ENCODE measurements at regions not wholly inside any gene's neighbourhood (a gene's known extent, or its start where the extent isn't known, plus 50 kb on each side); places are given as distances from the start of the nearest gene placed in this dataset.
A peak's percentile ranks its signal among the peaks of the same experiment; 100 is the strongest.

GRCh38 chr1:109823543-109824348 is 60.0 kb upstream of the EPS8L3 start (continued):
- TF ChIP-seq NCOA2 (CRISPR knock-in tag; IDR thresholded peaks at IDR 0.05) (peak; percentile 28; the same call in 1 of the 2 replicates), ZMYM4 (CRISPR knock-in tag; IDR thresholded peaks at IDR 0.05) (peak; percentile 61; the same call in 1 of the 2 replicates), ZNF543 (CRISPR knock-in tag; IDR thresholded peaks at IDR 0.05) (no peak), HNF4A (CRISPR knock-in tag; IDR thresholded peaks at IDR 0.05) (peak; percentile 95), NFE2L2 (IDR thresholded peaks at IDR 0.05; ENCODE audit: low read length) (peak; percentile 99), XRCC5 (optimal IDR thresholded peaks at IDR 0.05; ENCODE audit: low read length) (peak; percentile 64), STAG1 (CRISPR knock-in tag; IDR thresholded peaks at IDR 0.05) (peak; percentile 54), HOXD1 (CRISPR knock-in tag; IDR thresholded peaks at IDR 0.05) (no peak), HOMEZ (CRISPR knock-in tag; IDR thresholded peaks at IDR 0.05; ENCODE audit: low read depth) (peak; percentile 45; the same call in 1 of the 2 replicates), ZNF562 (CRISPR knock-in tag; IDR thresholded peaks at IDR 0.05; ENCODE audit: borderline replicate concordance) (no peak), KDM4B (CRISPR knock-in tag; IDR thresholded peaks at IDR 0.05) (peak; percentile 52; the same call in 1 of the 2 replicates), ZNF331 (CRISPR knock-in tag; IDR thresholded peaks at IDR 0.05) (0 out of 2 replicates have a peak, but pooled peaks have one; percentile 28), ZNF580 (CRISPR knock-in tag; IDR thresholded peaks at IDR 0.05; ENCODE audit: borderline replicate concordance, low read depth) (peak; percentile 75; the same call in 1 of the 2 replicates), ZIK1 (CRISPR knock-in tag; IDR thresholded peaks at IDR 0.05; ENCODE audit: borderline replicate concordance, low read depth) (no peak; the same call in 1 of the 2 replicates), FOXA1 (IDR thresholded peaks at IDR 0.05) (no peak), FOXA1 (CRISPR knock-in tag; IDR thresholded peaks at IDR 0.05) (peak; percentile 68), ZNF7 (CRISPR knock-in tag; IDR thresholded peaks at IDR 0.05) (peak; percentile 84), ZNF740 (CRISPR knock-in tag; IDR thresholded peaks at IDR 0.05) (peak; percentile 25; the same call in 1 of the 2 replicates), YEATS2 (CRISPR knock-in tag; IDR thresholded peaks at IDR 0.05; ENCODE audit: borderline replicate concordance) (peak; percentile 61; the same call in 1 of the 2 replicates), ZNF629 (CRISPR knock-in tag; conservative IDR thresholded peaks at IDR 0.05) (0 out of 2 replicates have a peak, but pooled peaks have one; percentile 25), SP5 (CRISPR knock-in tag; IDR thresholded peaks at IDR 0.05; ENCODE audit: borderline replicate concordance, low read depth) (peak; percentile 90), BORCS8-MEF2B (CRISPR knock-in tag; IDR thresholded peaks at IDR 0.05) (no peak), ZNF589 (CRISPR knock-in tag; conservative IDR thresholded peaks at IDR 0.05) (no peak), ELF1 (CRISPR knock-in tag; IDR thresholded peaks at IDR 0.05) (peak; percentile 51; the same call in 1 of the 2 replicates)
- TF ChIP-seq, protein P1, sequence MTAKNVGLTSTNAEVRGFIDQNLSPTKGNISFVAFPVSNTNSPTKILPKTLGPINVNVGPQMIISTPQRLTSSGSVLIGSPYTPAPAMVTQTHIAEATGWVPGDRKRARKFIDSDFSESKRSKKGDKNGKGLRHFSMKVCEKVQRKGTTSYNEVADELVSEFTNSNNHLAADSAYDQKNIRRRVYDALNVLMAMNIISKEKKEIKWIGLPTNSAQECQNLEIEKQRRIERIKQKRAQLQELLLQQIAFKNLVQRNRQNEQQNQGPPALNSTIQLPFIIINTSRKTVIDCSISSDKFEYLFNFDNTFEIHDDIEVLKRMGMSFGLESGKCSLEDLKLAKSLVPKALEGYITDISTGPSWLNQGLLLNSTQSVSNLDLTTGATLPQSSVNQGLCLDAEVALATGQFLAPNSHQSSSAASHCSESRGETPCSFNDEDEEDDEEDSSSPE (CRISPR knock-in tag; IDR thresholded peaks at IDR 0.05) = 0 out of 2 replicates have a peak, but pooled peaks have one; percentile 18
- TF ChIP-seq, protein P2, sequence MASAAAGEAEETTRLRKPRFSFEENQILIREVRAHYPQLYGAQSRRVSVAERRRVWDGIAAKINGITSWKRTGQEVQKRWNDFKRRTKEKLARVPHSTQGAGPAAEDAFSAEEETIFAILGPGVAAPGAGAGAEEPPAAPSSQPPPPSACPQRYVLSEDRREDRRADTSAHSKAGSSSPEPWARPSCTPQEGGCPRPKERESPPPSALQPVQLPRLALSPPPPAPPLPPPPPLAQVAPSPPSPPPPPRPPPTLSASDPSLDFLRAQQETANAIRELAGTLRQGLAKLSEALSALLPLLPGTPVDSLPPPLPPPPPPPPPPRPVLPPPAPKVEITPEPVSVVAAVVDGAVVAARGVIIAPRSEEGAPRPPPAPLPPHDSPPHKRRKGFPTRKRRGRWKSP (CRISPR knock-in tag; IDR thresholded peaks at IDR 0.05) = no peak
- TF ChIP-seq, protein P3, sequence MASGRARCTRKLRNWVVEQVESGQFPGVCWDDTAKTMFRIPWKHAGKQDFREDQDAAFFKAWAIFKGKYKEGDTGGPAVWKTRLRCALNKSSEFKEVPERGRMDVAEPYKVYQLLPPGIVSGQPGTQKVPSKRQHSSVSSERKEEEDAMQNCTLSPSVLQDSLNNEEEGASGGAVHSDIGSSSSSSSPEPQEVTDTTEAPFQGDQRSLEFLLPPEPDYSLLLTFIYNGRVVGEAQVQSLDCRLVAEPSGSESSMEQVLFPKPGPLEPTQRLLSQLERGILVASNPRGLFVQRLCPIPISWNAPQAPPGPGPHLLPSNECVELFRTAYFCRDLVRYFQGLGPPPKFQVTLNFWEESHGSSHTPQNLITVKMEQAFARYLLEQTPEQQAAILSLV (CRISPR knock-in tag; IDR thresholded peaks at IDR 0.05; ENCODE audit: borderline replicate concordance) = peak; percentile 54; the same call in 1 of the 2 replicates
